Omental fat pad (tissue), 3 donors: ENCODE measurements at regions not wholly inside any gene's neighbourhood (a gene's known extent, or its start where the extent isn't known, plus 50 kb on each side); places are given as distances from the start of the nearest gene placed in this dataset.
"Not testable (repeated sequence)": the region's sequence is repeated elsewhere in the genome, so short reads cannot be mapped to it uniquely, and the experiment has no call there.

Experiments used
- ATAC-seq: fragments of 150-250 bp; one replicate; pipeline ENCODE4 v1.9.1; 2016; ENCODE audit warnings: mild to moderate bottlenecking, moderate library complexity; ENCODE audit not compliant: low FRiP score
- DNase-seq: peaks from one replicate; pipeline ENCODE4 v3.0.0-alpha.2; 2019; ENCODE audit warnings: low spot score
- TF ChIP-seq, protein P1 (sequence below), 3 donors: fragments of 450-650 bp; IDR thresholded peaks; one replicate each; pipeline ENCODE4 v1.5.1; 2016 to 2017; ENCODE audit warnings: antibody characterized with exemption in 3 of 3, mild to moderate bottlenecking in 3 of 3, moderate library complexity in 2 of 3

DNA sequence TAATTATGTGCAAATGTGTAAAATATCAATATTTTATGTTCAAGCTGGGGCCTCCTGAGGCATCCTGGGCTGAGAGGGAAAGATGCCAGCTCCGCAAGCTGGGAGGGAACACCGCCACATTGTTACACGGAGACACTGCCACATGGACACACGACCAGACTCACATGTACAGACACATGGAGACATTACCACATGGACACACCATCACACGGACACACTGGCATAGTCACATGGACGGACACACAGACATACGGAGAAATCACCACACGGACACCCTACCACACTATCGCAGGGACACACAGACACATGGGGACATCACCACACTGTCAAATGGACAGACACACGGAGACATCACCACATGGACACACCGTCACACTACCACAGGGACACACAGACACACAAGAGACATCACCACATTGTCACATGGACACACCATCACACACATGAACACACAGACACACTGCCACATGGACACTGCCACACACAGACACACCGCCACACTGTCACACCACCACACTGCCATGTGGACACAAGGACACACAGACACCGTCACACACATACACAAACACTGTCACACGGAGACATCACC is 117.6 kb downstream of the CCDC74A start:
- TF ChIP-seq, protein P1, sequence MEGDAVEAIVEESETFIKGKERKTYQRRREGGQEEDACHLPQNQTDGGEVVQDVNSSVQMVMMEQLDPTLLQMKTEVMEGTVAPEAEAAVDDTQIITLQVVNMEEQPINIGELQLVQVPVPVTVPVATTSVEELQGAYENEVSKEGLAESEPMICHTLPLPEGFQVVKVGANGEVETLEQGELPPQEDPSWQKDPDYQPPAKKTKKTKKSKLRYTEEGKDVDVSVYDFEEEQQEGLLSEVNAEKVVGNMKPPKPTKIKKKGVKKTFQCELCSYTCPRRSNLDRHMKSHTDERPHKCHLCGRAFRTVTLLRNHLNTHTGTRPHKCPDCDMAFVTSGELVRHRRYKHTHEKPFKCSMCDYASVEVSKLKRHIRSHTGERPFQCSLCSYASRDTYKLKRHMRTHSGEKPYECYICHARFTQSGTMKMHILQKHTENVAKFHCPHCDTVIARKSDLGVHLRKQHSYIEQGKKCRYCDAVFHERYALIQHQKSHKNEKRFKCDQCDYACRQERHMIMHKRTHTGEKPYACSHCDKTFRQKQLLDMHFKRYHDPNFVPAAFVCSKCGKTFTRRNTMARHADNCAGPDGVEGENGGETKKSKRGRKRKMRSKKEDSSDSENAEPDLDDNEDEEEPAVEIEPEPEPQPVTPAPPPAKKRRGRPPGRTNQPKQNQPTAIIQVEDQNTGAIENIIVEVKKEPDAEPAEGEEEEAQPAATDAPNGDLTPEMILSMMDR (IDR thresholded peaks at IDR 0.05) = no peak
- ATAC-seq (no peak), DNase-seq (no peak)

DNA sequence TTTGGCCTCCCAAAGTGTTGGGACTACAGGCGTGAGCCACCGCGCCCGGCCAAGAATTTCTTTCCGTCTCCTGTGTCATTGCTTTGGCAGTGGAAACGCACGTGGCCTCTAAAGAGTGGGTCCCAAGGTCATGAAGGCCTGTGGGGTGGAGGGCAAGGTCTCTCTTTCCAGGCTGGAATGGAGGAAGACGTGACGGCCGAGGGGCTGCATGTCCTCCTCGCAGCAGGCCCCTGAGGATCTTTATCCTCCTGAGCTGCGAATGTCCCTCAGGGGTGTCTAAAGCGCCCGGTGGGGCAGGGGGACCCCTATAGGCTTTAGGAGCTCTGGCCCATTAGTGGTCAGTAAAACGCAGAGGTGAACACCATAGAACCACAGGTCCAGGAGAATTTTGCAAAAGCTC is 118.5 kb downstream of the CCDC74A start:
- not testable (repeated sequence) for DNase-seq, ATAC-seq

DNA sequence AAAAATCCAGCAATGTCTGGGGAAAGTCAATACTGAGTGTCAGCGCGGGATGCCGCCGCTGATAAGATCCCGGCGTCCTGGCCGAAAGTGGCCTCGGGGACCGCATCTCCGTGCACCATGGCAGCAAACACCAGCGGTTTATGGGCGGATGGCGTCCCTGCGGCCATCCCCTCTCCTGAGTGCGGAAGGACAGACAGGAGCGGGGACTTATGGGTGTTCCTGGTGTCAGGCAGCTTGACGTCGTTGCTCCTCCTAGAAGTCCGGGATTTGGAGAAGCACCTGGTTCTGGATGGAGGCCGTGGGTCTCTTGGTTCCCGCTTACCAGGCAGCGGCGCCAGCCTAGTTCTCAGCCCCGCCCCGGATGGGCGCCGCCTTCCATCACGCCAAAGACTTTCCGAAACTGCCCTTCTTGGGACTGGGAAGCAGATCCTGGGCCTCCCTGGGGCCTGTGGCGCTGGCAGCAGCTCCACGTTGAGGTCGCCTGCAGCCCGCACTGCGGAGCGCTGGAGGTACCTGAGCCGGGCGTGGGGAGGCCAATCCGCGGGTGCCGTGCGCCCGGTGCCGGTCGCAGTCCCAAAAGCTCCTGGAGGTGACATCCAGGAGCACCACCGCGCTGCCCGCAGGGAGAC is 119.1 kb downstream of the CCDC74A start:
- DNase-seq = no peak
- ATAC-seq = no peak
- TF ChIP-seq, protein P1 (IDR thresholded peaks at IDR 0.05) = no peak

DNA sequence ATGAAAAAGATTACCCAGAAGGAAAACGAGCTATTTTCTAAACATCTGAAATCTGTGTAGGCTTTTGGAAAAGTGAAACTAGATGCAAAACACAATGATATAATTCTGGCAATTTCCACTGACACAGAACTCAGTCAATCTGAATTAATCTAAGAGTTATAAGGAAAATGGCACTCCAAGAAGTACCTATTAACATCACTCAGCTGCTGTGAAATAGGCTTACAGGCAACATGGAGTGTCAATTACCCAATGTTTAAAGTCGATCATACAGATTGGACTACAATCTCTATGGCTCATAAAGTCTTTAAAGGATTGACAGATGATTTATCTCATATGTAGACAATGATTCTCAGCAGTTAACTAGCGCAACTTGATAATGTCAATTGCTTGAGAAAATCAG is 120.9 kb downstream of the CCDC74A start:
- DNase-seq, ATAC-seq: not testable (repeated sequence)

DNA sequence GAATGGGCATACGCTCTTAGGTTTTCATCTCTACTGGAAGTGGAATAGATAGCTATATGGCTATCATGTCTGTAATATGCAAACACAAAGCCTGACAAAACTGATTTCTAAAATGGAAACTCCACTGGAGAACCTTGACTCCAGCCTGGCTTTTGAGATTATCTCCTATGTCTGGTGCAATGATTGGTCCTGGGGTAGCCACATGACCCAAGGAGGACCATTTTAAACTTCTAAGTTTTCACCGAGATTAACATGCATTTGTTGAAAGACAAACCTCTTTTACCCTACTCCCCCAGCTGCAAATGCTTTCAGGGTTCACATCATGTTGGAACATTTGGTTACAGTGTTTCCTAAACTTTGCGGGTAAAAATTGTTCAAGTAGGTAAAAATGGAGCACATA is 124.6 kb downstream of the CCDC74A start:
- ATAC-seq, DNase-seq: not testable (repeated sequence)

DNA sequence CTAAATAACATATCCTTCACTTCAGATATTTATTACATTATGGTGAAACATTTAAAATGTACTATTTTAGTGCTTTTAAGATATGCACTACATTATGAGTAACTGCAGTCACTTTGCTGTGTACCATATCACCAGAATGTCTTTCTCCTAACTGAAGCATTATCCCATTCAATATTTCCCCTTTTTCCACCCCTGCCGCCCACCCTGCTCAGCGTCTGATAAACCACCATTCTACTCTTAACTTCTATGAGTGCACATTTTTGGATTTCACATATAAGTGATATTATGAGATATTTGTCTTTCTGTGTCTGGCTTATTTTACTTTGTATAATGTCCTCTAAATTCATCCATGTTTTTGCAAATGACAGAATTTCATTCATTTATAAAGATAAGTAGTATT is 126.4 kb downstream of the CCDC74A start:
- DNase-seq, ATAC-seq: not testable (repeated sequence)

DNA sequence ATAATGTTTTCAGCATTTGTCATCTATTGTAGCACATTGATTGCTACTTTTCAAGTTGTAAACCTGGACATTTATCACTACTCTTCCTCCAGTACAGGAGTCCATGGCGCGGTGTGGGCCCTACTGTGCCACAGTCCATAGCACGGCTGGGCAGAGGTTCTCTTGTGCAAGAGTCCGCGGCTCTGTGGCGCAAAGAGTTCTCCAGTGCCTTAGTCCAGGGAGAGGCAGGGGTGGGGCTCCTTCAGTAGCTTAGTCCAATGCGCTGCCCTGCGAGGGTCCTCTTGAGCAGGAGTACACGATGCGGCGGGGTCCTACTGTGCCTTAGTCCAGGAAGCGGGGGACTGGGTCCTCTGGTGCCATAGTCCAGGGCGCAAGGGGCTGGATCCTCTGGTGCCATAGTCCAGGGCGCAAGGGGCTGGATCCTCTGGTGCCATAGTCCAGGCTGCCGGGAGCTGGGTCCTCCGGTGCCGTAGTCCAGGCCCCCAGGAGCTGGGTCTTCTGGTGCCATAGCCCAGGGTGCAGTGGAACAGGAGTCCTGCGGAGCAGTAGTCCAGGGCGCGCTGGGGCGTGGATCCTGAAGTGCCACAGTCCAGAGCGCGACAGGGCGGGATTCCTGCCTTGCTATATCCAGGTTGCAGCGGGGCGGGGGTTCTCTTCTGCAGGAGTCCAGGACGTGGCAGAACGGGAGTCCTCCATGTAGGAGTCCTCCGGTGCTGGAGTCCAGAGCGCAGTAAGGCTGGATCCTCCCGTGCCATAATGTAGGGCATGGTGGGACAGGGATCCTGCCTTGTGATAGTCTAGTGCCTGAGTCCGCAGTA is 129.3 kb downstream of the CCDC74A start:
- DNase-seq (no peak), ATAC-seq (no peak)
- TF ChIP-seq, protein P1 (IDR thresholded peaks at IDR 0.05) = no peak

DNA sequence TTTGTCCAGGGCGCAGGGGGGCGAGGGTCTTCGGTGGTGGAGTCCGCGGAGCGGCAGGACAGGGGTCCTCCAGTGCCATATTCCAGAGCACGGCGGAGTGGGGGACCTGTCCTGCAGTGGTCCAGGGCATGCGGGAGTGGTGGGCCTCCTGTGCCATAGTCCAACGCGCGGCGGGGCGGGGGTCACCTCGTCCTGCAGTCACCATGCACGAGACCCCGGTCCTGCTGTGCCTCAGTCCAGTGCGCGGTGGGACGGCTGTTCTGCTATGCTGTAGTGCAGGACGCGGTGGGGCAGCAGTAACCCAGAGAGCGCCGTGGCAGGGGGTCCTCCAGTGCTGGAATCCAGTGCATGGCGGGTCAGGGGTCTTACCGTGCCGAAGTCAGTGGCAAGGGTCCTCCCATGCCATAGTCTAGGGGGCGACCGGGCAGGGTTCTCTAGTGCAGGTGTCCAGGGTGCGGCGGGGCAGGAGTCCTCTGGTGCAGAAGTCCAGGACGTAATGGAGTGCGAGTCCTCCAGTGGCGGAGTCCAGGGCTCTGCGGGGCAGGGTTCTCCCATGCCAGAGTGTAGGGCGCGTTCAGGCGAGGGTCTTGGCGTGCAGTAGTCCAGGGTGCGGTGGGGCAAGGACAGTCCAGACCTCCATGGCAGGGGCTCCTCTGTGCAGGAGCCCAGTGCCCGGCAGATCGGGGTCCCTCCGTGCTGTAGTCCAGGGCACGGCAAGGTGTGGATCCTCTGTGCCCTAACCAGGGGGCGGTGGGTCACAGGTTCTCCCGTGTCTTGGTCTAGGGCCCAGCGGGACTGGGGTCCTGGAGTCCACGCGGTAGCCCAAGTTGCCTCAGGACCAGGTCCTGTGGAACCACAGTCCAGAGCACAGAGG is 130.4 kb downstream of the CCDC74A start:
- TF ChIP-seq, protein P1 (IDR thresholded peaks at IDR 0.05) = no peak
- no peak for ATAC-seq
- DNase-seq = no peak
